ENCODE measurements at regions not wholly inside any gene's neighbourhood (a gene's known extent, or its start where the extent isn't known, plus 50 kb on each side); places are given as distances from the start of the nearest gene placed in this dataset.

DNA sequence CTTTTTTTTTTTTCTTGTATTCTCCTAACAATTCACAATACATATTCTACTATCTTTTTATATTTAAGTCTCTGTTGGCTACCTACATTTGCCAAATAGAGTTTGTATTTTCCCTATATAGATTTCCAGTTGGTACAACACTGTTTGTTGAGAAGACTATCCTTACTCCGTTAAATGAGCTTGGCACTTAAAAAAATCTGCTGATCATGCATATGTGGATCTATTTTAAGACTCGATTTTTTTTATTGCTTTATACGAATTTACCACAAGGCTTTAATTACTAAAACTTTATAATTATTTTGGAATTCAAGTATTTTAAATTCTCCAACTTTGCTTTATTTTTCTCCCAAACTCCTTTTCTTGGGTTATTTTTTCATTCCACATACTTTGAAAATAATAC lies 855.6 kb downstream of the C6orf118 start:
- no peak for DNase-seq (ENCODE audit: low read depth)

DNA sequence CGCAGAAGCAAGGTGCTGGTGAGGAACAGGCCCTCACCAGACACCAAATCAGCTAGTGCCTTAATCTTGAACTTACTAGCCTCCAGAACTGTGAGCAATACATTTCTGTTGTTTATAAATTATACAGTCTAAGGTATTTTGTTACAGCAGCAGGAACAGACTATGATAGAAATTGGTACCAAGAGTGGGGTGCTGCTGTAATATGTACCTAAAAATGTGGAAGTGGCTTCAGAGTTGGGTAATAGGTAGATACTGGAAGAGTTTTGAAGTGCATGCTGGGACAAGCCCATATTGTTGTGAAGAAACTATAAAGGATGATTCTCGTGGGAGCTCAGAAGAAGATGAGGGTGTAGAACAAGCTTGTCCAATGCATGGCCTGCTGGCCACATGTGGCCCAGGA lies 866.8 kb downstream of the C6orf118 start:
- DNase-seq (ENCODE audit: low read depth) = no peak

DNA sequence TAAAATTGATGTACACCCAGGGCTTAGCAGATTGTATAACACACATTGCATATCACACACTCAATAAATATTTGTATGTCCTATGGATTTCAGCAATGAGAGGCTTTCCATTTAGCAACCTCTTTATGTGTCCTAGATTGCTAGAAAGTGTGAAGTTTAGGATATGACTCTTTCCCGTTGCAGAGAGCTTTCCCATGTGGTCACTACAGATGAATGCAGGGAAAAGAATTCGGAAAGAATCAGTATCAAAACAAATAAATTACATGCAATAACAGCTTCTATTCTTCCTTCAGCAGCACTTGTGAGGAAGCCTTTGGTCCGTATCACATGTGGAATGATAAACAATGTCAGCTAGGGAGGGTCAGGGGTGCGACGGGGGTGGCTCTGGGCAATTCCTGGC lies 870.1 kb downstream of the C6orf118 start:
- DNase-seq (ENCODE audit: low read depth) = no peak

DNA sequence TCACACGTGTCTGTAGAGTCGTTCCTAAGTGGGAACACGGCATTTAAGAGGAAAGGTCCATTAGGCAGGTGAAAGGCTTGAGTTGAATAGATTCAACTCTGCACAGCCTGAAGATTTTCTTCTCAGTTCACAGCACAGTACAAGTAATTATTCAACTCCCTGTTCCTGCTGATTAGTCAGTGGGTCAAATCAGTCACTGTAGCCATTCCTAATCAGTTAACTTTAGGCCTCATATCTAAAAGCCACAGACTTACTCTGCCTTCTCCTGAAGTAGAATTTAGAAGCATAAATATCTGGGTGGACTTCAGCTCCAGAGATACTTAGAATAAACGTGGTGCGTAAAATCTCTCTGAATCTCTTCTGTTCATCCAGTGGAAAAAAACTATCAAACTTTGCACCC lies 872.4 kb downstream of the C6orf118 start:
- no peak for DNase-seq (ENCODE audit: low read depth)

DNA sequence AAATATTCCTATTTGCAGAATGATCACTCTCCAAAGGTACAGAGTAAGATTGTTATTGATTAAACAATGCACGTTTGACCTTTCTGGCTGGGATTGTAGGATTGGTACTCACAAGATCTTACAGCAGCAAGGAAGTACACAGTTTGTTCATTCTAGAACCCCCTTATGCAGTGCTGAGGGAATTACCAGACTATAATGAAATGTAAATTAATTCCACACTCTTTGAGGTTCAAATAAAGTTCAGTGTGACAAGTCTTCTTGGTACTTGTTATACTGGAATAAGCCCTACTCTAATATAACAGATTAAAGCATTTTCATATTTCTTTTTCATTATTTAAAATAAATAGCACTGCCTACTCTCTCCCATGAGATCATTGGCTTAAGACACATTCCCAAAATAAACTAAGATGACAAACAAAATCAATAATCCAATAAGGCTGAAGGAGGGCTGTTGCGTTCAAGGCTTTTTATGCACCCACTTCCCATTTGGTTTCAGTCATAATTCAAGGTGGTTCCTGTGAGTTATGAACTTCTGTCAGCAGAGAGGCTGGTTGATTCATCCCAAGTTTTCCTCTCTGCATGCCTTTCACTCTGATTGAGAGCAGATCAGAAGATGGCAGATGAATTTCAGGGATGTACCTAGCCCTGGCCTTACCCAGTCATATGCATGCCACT lies 881.5 kb downstream of the C6orf118 start:
- no peak for DNase-seq (ENCODE audit: low read depth)

DNA sequence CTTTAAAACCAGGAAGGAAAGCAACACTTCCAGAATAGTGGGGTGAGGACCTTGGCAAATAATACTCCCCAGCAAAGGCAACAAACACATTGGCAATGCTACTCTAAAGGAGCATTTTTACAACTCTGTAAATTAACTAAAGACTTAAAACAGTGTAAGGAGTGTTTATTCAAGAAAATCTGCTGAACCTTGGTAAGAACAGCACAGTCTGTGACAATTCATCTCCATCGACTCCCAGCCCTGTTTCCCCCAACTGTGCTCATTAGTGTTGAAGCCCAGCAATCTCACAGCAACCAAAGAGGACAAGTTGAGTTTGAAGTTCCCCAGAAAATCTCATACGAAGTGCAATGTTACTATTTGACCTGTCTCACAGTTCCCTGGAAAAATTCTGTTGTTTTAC lies 884.9 kb downstream of the C6orf118 start:
- no peak for DNase-seq (ENCODE audit: low read depth)

DNA sequence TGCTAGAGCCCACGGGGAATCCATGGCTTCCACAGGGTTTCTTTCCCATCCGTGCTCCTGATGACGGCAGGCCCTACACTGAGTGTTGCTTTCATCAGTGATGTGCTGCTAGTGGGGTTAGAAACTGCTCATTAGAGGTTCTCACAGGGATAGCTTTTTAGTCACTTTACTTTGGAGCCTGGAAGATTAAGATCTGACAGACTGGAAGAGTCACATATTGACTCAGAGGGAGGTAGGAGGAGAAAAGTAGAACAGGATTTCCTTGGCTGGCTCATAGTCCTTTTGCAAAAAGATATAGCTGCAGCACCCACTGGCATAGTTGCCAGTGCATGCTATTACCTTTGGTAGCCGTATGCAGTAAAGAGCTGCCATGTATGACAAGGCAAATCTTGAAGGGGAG lies 890.3 kb downstream of the C6orf118 start:
- DNase-seq (ENCODE audit: low read depth) = no peak

DNA sequence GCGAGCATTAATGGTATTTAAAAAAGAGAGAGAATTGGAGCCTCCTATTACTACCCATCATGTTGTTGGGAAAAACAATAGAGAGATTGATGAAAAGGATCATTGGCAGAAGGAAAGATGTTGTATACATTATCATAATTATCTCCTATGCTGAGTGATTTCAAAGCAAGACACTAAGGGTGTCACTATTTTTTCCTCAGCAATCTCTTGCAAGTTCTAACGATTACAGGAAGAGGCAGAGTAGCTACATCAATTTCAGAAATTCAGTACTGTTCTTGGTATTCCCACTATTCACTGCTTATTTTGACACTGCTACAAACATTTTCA lies 891.2 kb downstream of the C6orf118 start:
- DNase-seq (ENCODE audit: low read depth) = no peak

DNA sequence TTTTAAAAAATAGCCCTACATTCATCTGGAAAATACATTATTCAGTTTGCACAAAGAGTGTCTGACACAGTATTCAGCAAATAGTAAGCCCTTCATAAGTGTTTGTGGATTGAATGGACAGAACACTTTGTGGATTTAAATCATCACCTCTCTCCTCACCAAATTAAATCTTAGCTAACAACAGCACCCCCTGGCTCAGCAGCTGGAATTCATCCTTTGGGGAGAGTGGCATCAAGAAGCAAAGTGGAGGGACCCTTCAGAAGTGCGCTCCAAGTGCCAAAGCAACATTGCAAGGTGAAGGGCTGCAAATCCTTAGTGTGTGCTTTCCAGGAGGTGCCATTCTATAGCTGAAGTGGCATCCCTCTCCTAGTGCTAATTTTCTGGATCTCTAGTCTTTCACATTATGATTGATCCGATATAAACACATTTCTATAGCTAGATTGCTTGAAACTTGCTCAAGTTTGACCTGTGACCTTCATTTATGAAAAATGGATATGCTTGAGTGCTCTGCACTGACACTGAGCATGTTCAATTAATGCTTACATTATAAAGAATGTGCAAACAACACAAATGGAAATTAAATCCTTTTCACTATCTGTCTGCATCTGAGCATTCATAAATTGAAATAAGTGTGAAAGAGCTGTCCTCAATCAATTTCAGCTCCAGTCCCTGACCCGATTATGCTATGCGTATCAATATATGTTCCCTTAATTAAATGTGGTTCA lies 891.7 kb downstream of the C6orf118 start:
- DNase-seq (ENCODE audit: low read depth) = no peak

DNA sequence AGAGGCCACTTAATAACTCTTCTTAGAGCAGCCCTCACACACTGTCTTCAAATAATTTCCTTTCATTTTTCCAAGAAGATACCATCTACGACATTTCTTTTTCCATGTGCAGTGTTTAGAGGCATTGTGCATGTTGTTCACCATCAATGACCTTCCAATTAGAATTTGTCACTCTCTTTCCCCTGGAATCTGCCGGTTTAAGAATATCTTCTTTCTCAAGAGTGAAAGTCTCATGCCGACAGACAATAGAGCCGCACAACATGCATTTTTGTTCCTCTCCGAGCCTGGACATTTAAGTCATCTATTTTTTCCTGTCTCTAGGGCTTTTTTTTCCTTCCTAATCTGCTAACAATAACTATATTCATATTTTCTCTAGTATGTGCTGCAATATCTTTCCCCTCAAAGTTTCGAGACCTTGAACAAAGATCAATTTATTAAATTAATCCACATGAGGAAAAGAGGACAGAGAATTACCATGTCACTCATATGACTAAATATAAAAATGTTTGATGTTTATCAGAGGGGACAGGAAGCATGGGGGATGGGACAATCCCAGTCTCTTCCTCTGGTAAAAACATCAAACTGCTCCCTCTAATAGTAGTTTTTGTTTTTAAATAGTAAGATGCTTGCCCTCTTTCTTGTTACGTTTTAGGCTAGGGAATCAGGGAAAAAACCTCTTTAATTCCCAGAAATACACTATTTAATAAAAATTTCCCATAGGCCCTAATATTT lies 893.4 kb downstream of the C6orf118 start:
- no peak for DNase-seq (ENCODE audit: low read depth)

DNA sequence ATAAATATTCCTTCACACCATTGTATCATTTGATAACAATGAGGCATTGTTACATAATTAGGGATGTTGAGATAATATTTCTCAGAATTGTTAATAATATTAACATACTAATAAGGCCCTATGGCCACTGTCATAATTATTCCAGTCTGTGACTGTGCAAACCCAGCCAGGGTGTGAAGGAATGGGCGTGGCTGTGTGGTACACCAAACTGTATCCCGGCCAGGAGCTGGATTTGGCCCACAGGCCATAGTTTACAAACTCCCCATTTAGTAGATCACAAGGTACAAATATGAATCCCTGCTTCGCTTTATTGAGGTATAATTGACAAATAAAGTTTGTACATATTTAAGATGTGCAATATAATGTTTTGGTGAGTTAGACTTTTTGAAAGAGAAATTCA lies 894.7 kb downstream of the C6orf118 start:
- DNase-seq (ENCODE audit: low read depth) = no peak

DNA sequence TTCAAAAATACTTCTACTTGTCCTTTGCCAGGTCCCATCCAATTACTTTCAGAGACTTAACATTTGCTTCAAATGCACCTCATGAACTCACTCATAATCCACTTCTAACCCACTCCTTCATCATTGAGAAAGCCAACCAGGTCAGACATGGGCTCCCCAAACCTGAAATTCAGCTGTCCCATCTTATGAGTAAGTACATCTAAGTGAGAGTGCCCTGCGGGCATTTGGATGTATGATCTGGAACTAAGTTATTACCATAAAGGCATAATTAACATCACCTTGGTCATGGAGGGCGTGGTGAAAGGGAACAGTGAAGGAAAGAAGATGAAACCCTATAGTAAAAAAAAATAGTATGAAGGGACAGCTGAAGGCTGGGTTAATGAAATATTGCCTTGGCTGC lies 896.8 kb downstream of the C6orf118 start:
- DNase-seq (ENCODE audit: low read depth) = no peak

DNA sequence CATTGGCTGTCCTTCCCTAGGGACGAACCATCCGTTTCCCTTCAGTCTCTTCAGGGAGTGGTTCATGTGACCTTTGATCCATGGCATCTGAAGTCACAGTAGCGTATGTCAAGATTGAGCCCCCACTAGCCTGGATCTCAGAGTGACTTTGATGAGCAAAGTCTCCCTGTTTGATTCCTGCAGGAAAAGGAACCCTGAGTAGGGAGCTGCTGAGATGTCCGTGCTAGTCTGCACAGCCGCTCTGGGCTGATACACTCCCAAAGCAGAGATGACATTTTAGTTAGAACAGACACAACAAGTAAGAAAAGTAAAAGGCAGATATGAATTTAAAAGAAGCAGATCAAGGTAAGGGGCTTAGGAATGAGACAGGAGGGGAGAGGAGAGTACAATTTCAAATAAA lies 899.4 kb downstream of the C6orf118 start:
- no peak for DNase-seq (ENCODE audit: low read depth)

DNA sequence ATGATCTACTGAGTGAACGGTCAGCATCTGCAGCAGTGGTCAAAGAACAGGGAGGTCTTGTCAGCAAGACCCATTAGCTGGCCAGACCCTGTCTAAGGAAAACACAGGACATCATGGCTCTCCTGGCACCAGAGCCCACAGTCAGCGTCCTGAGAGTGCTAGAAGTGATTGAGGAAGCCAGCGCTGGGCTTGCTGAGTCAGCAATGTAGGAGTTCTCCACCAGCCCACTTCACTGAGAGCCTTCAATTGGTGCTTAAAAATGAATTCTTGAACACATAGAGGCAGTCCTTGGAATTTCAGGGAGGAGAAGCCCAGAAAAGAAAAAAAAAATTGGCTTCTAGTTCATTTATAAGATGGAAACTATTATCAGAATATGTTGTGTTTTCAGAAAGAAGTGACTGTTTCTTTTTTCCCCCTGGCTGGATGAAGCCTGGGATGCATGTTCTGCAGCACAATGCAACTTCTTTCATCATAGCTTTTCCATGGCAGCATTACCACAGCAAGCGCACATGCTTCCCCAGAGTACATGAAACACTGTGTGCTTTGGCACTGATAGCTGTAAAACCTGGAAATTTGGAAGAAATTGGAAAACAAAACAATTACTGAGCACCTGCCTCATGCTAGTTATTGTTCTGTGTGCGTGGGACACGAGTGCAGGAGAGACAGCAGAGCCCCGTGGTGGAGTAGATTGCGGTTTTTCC lies 899.9 kb downstream of the C6orf118 start:
- no peak for DNase-seq (ENCODE audit: low read depth)

DNA sequence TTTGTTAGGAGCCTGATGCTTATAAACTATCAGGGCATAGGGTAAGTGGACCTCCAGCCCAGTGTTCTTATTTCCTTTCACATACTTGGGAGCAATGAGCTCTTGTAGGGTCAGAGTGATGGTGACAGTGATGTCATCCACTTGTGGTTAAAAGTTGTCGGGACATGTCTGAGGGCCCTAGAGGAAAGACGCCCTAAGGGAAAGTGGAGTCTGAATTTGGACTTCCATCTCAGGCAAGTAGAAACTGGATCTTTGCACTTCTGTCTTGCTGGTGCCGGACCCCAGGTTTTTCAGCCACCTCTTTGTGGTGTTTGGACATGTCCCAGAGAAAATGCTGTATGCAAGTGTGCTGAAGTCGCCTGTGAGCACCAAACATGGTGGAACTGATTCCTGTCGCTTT lies 900.5 kb downstream of the C6orf118 start:
- DNase-seq (ENCODE audit: low read depth) = no peak

DNA sequence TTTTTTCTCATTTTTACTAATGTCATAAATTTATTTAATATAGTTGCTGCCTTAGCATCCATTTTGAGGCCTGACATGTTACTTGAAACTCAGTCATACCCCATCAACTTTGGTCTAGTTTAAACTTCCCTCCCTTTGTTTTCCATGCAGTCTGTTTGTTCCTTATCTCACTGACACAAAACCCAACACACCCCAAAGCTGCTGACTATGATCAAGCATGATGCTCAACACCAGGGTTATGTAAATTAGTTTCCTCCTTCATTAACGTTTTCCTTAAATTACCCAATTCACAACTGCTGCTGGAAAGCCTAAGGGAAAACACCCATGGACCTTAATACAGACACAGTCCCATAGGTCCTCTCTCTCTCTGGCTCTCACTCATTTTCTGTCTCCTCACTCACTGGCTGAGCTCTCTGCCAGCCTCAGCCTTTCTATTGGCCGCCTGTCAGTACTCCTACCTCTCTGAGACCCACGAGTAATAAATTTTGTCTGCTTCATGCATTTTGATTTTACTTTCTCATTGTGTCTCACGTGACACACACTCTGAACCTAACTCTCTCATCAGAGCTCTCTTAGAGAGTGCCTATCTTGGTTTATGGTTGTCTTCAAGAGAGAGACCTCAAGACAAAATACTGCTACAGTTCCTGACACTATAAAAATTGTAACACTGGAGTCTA lies 904.5 kb downstream of the C6orf118 start:
- DNase-seq (ENCODE audit: low read depth) = no peak

DNA sequence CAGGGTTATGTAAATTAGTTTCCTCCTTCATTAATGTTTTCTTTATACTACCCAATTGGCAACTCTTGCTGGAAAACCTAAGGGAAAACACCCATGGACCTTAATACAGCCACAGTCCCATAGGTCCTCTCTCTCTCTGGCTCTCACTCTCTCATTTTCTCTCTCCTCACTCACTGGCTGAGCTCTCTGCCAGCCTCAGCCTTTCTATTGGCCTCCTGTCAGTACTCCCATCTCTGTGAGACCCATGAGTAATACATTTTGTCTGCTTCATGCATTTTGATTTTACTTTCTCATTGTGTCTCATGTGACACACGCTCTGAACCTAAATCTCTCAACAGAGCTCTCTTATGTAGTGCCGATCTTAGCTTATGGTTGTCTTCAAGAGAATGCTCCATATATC lies 907.5 kb downstream of the C6orf118 start:
- no peak for DNase-seq (ENCODE audit: low read depth)

DNA sequence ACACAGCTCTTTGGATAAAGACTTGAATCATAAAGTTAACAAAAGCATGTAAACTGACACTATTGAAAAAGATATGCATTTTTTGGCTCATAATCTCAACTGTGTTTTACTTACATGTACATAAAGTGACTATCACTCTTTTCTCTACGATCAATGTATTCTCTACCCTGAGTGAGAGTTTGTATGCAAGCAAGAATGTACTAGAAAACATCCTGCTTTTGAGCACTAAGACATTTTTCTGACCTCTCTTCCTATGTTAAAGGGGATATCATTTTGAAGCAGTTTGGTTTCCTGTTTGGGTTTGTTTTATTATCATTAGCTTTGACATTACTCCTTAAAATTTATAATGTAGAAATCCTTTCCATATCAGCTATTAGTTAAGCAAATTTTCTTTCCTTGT lies 910.8 kb downstream of the C6orf118 start:
- no peak for DNase-seq (ENCODE audit: low read depth)

DNA sequence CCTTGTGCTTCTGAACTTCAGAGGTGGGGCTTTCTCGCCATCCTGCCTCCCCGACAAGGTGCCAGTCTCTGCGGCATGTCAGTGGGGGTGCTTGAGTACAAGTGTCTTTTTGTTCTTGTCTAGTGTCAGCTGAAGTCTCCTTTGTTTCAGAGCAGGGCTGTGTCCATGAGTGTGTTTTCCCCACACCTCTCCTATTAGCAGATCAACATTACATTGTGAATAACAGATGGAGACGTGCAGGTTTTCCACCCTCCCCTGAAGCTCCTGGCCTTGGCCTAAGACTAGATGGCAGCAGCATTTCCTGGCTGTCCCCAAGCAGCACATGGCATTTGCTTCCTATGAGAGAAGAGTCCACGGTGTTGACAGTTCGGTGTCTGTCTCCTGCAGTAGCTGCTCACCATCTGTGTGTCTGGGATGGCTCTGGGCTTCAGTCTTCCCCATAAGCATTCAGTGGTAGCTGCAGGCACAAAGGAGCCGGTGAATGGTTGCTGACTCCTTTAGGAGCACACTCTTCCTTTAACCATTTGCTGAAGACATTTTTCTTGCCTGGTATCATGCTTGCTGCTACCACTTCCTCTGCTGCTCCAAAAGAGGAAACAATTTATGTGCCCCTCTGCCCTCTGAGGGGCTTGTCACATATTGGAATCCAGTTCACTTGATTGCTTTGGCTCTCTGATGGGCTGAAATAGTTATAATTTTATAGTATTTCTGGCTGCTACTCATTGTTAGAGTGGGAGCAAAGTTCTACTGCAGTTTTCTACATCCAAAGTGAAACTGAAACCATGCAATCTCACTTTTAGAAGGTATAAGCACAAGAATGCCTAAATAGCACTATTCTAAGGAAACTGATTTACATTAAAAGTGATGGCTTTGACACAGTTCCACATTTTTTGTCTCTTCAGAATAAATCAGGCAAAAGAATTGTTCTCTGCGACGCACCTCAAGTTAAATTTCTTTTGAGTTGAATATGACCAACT lies 913.0 kb downstream of the C6orf118 start:
- DNase-seq (ENCODE audit: low read depth) = no peak

DNA sequence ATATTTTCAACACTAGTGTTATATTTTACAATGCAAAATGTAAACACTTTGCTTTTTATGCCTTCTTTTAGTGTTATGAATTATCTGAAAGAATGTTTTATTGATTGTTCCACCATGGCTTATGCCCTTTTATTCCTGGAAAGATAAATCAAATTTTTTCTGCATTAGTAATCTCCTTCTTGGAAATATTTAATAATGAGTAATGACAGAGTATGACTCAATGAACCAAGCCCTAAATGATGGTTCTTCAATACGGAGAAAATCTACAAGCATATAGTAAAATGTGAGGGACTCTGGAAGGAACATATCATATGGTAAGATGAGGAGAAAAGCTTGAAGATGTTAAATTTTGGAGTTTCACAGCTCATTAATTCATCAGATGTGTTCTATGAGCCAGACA lies 929.6 kb downstream of the C6orf118 start:
- no peak for DNase-seq (ENCODE audit: low read depth)

DNA sequence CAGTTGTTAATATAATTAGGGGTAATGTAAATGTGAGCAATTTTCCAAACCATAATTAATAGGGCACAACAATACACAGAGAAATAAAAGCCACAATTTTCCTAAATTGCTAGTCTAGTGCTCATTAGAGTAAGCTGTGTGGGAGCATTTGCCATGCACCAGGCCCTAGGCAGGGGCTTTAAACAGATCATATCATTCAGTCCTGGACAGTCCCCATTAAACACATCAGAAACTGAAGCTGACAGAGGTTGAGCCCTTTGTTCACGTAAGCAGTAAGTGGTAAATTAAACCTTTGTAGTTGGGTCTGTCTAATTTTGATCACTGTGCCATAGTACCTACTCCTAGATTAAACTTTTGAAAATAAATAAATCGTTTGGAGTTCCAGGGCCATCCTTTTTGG lies 931.1 kb downstream of the C6orf118 start:
- DNase-seq (ENCODE audit: low read depth) = no peak

Measured in activated T-helper 1 cell treated with Interleukin-2 at 50 U/mL for 16 hours (primary cell).